ENCODE measurements at regions not wholly inside any gene's neighbourhood (a gene's known extent, or its start where the extent isn't known, plus 50 kb on each side); places are given as distances from the start of the nearest gene placed in this dataset.

GRCh38 chr1:81449786-81450185 lies 350.9 kb upstream of the ADGRL2 start (continued):
- TF ChIP-seq REST (IDR thresholded peaks at IDR 0.05) = no peak

DNA sequence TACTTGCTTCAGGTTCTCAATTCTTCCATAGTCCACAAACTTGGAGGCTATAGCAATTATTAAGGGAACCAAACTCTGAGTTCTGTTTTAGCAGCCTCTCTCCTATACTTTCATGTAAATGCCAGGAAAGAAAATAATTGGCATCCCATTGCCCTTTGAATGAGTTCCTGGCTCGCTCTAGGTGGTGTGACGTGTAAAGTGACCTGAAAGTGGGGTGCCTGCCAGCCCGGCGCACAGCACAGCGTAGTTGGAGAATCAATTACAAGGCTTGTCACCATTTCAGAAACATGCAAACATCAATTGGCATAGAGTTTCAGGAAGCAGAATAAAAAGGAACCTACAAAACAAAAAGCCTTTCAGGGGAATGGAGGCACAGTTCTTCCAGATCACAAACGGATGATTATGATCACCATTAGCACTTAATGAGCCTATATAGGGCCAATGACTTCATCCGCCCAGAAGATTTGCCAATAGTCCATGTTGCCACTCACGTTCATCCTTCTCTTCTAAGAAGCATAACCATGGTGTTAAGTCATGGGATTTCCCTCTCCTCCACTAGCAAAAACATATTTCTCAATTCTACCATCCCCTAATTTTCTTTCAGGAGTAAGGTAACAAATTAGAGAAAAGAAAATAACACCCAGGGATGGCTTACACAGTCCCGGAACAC lies 354.6 kb upstream of the ADGRL2 start:
- Histone ChIP-seq H3K27me3 (ENCODE audit: control insufficient read depth in 4 of 4, insufficient read depth in 4 of 4, low read length in 3 of 4) (no peaks in the 10 kb centered on the region), H3K9ac (ENCODE audit: low read depth in 1 of 2, low read length in 2 of 2) (no peak overlapping the region), H3K4me1 (ENCODE audit: control insufficient read depth in 4 of 4, insufficient read depth in 4 of 4, low read length in 3 of 4) (no peaks in the 10 kb centered on the region), H3K9me3 (ENCODE audit: control insufficient read depth in 4 of 4, low read length in 3 of 4) (no peaks in the 10 kb centered on the region), H3K27ac (ENCODE audit: low read depth in 1 of 2, low read length in 2 of 2) (no peak overlapping the region), H3K4me3 (ENCODE audit: low read depth in 1 of 3, low read length in 3 of 3) (no peak overlapping the region), H3K36me3 (ENCODE audit: control insufficient read depth in 4 of 4, insufficient read depth in 3 of 4, low read depth in 1 of 4, low read length in 3 of 4) (no peaks in the 10 kb centered on the region)
- no peak for DNase-seq (ENCODE audit: low spot score)
- WGBS = 77% methylated on average over 9 of the region's 9 CpGs
- TF ChIP-seq MAX (IDR thresholded peaks at IDR 0.05) (no peak), RAD21 (IDR thresholded peaks at IDR 0.05) (no peak), EGR1 (IDR thresholded peaks at IDR 0.05; ENCODE audit: low read depth in 2 of 2) (no peak)

- no peak overlapping the region for H3K27ac ChIP-seq (ENCODE audit: low read depth in 1 of 2, low read length in 2 of 2)
- no peak overlapping the region for H3K4me3 ChIP-seq (ENCODE audit: low read depth in 1 of 3, low read length in 3 of 3)
- H3K27me3 ChIP-seq (ENCODE audit: control insufficient read depth in 4 of 4, insufficient read depth in 4 of 4, low read length in 3 of 4) = no peaks in the 10 kb centered on the region
- no peak for TF ChIP-seq ATF3 (IDR thresholded peaks at IDR 0.05)
- TF ChIP-seq GABPA (IDR thresholded peaks at IDR 0.05 in 1 of 2, conservative IDR thresholded peaks at IDR 0.05 in 1 of 2) = no peak
- TF ChIP-seq FOXA2 (IDR thresholded peaks at IDR 0.05) = no peak
- TF ChIP-seq TAF1 (conservative IDR thresholded peaks at IDR 0.05) = no peak
- no peak for TF ChIP-seq EGR1 (IDR thresholded peaks at IDR 0.05; ENCODE audit: low read depth in 2 of 2)
- no peak for TF ChIP-seq MAX (IDR thresholded peaks at IDR 0.05)
- no peak for DNase-seq (ENCODE audit: low spot score)
- peaks cover 0 to 4% (median 0%) of the 10 kb centered on the region in 4 donors for H3K9me3 ChIP-seq (ENCODE audit: control insufficient read depth in 4 of 4, low read length in 3 of 4)
- no peak overlapping the region for H3K9ac ChIP-seq (ENCODE audit: low read depth in 1 of 2, low read length in 2 of 2)
- 96% methylated on average over 1 of the region's 1 CpG for WGBS
- H3K4me1 ChIP-seq (ENCODE audit: control insufficient read depth in 4 of 4, insufficient read depth in 4 of 4, low read length in 3 of 4) = no peaks in the 10 kb centered on the region
- H3K36me3 ChIP-seq (ENCODE audit: control insufficient read depth in 4 of 4, insufficient read depth in 3 of 4, low read depth in 1 of 4, low read length in 3 of 4) = no peaks in the 10 kb centered on the region
Observed at GRCh38 chr1:81443288-81443687, 357.4 kb upstream of the ADGRL2 start.

DNA sequence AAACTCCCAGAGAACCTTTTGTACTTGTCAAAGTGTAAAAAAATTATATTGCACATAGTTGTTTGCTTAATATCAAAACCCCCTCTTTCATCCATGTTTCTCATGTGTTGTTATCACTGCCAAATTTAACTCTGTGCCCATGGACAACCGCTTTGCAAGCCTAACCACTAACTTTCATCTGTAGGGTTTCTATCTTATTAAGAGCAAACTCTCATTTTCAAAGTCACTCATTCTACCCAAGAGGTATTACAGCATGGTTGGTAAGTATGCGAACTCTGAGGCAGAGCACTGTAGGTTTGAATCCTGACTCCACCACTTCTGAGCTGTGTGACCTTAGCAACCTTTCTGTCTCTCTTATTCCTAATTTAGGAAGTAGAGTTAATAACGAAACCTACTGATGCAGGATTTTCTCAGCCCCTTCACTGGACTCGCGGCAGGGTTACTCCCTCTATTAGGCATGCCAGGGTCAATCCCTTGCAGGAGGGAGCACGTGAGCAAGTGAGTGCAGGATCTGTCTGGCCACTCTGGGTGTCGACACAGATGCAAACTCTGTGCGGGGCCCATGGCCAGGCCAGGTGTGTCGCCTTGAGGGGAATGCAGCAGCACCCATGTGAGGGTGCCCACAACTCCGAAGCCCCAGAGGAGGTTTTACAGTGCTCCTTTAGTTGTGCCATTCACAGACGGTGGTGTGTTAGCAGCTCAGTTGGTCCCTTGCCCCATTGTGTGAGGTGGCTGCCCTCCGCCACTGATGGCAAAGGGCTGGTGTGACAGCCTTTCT lies 361.5 kb upstream of the ADGRL2 start:
- DNase-seq (ENCODE audit: low spot score) = no peak
- Histone ChIP-seq H3K9ac (ENCODE audit: low read depth in 1 of 2, low read length in 2 of 2) (no peak overlapping the region), H3K27me3 (ENCODE audit: control insufficient read depth in 4 of 4, insufficient read depth in 4 of 4, low read length in 3 of 4) (no peaks in the 10 kb centered on the region), H3K36me3 (ENCODE audit: control insufficient read depth in 4 of 4, insufficient read depth in 3 of 4, low read depth in 1 of 4, low read length in 3 of 4) (no peaks in the 10 kb centered on the region), H3K27ac (ENCODE audit: low read depth in 1 of 2, low read length in 2 of 2) (no peak overlapping the region), H3K9me3 (ENCODE audit: control insufficient read depth in 4 of 4, low read length in 3 of 4) (peaks cover 0 to 4% (median 0%) of the 10 kb centered on the region in 4 donors), H3K4me1 (ENCODE audit: control insufficient read depth in 4 of 4, insufficient read depth in 4 of 4, low read length in 3 of 4) (no peaks in the 10 kb centered on the region), H3K4me3 (ENCODE audit: low read depth in 1 of 3, low read length in 3 of 3) (no peak overlapping the region)
- 91% methylated on average over 12 of the region's 12 CpGs for WGBS
- no peak for TF ChIP-seq RXRA (IDR thresholded peaks at IDR 0.05)
- no peak for TF ChIP-seq JUND (IDR thresholded peaks at IDR 0.05)
- TF ChIP-seq RAD21 (IDR thresholded peaks at IDR 0.05) = no peak

Data from liver (tissue), 7 donors.